ENCODE measurements at regions not wholly inside any gene's neighbourhood (a gene's known extent, or its start where the extent isn't known, plus 50 kb on each side); places are given as distances from the start of the nearest gene placed in this dataset.

- no peak for DNase-seq (ENCODE audit: low spot score)
Observed at GRCh38 chr3:178152988-178153387, 383.2 kb upstream of the KCNMB2 start.

- no peak for DNase-seq (ENCODE audit: low spot score)
Observed at GRCh38 chr3:178155521-178155920, 380.7 kb upstream of the KCNMB2 start.

- DNase-seq (ENCODE audit: low spot score): no peak
Observed at GRCh38 chr3:178156301-178156700, 379.9 kb upstream of the KCNMB2 start.

- DNase-seq (ENCODE audit: low spot score): no peak
Observed at GRCh38 chr3:178159691-178160220, 376.5 kb upstream of the KCNMB2 start.

GRCh38 chr3:178169421-178169820 is 366.8 kb upstream of the KCNMB2 start:
- DNase-seq (ENCODE audit: low spot score): no peak

GRCh38 chr3:178170698-178171535 is 365.3 kb upstream of the KCNMB2 start:
- DNase-seq (ENCODE audit: low spot score): no peak

GRCh38 chr3:178172121-178172520 is 364.1 kb upstream of the KCNMB2 start:
- DNase-seq (ENCODE audit: low spot score): no peak

GRCh38 chr3:178174201-178174915 is 361.9 kb upstream of the KCNMB2 start:
- no peak for DNase-seq (ENCODE audit: low spot score)

- DNase-seq (ENCODE audit: low spot score): no peak
Observed at GRCh38 chr3:178181088-178181487, 355.1 kb upstream of the KCNMB2 start.

GRCh38 chr3:178181784-178182183 is 354.5 kb upstream of the KCNMB2 start:
- no peak for DNase-seq (ENCODE audit: low spot score)

- DNase-seq (ENCODE audit: low spot score): no peak
Observed at GRCh38 chr3:178182337-178182779, 353.9 kb upstream of the KCNMB2 start.

GRCh38 chr3:178184833-178185232 is 351.4 kb upstream of the KCNMB2 start:
- no peak for DNase-seq (ENCODE audit: low spot score)

GRCh38 chr3:178186666-178187065 is 349.6 kb upstream of the KCNMB2 start:
- no peak for DNase-seq (ENCODE audit: low spot score)

- DNase-seq (ENCODE audit: low spot score): no peak
Observed at GRCh38 chr3:178189854-178190253, 346.4 kb upstream of the KCNMB2 start.

- DNase-seq (ENCODE audit: low spot score): no peak
Observed at GRCh38 chr3:178193846-178194245, 342.4 kb upstream of the KCNMB2 start.

GRCh38 chr3:178194539-178194938 is 341.7 kb upstream of the KCNMB2 start:
- DNase-seq (ENCODE audit: low spot score): no peak

GRCh38 chr3:178195824-178196223 is 340.4 kb upstream of the KCNMB2 start:
- no peak for DNase-seq (ENCODE audit: low spot score)

- DNase-seq (ENCODE audit: low spot score): no peak
Observed at GRCh38 chr3:178198329-178198728, 337.9 kb upstream of the KCNMB2 start.

GRCh38 chr3:178200316-178200715 is 335.9 kb upstream of the KCNMB2 start:
- no peak for DNase-seq (ENCODE audit: low spot score)

- DNase-seq (ENCODE audit: low spot score): no peak
Observed at GRCh38 chr3:178201714-178202113, 334.5 kb upstream of the KCNMB2 start.

- DNase-seq (ENCODE audit: low spot score): no peak
Observed at GRCh38 chr3:178202194-178202593, 334.0 kb upstream of the KCNMB2 start.

GRCh38 chr3:178203165-178203564 is 333.1 kb upstream of the KCNMB2 start:
- no peak for DNase-seq (ENCODE audit: low spot score)

GRCh38 chr3:178203650-178204049 is 332.6 kb upstream of the KCNMB2 start:
- DNase-seq (ENCODE audit: low spot score): no peak

Measured in left forelimb (tissue), 1 donor.